ENCODE measurements at regions not wholly inside any gene's neighbourhood (a gene's known extent, or its start where the extent isn't known, plus 50 kb on each side); places are given as distances from the start of the nearest gene placed in this dataset.

GRCh38 chr7:68065581-68065980 lies 1068.9 kb downstream of the TYW1 start:
- Mint-ChIP-seq H3K9me3 (ENCODE audit: unreplicated experiment) (peaks cover 53% of the 10 kb centered on the region), H3K4me1 (ENCODE audit: unreplicated experiment) (no peaks in the 10 kb centered on the region), H3K27me3 (ENCODE audit: unreplicated experiment) (peaks cover 8% of the 10 kb centered on the region), H3K36me3 (ENCODE audit: low read depth, unreplicated experiment) (peaks cover 9% of the 10 kb centered on the region), H3K4me3 (ENCODE audit: unreplicated experiment) (no peak overlapping the region), H3K27ac (ENCODE audit: unreplicated experiment) (no peak overlapping the region)
- no peak for DNase-seq (ENCODE audit: low spot score)
- TF ChIP-seq, protein P1, sequence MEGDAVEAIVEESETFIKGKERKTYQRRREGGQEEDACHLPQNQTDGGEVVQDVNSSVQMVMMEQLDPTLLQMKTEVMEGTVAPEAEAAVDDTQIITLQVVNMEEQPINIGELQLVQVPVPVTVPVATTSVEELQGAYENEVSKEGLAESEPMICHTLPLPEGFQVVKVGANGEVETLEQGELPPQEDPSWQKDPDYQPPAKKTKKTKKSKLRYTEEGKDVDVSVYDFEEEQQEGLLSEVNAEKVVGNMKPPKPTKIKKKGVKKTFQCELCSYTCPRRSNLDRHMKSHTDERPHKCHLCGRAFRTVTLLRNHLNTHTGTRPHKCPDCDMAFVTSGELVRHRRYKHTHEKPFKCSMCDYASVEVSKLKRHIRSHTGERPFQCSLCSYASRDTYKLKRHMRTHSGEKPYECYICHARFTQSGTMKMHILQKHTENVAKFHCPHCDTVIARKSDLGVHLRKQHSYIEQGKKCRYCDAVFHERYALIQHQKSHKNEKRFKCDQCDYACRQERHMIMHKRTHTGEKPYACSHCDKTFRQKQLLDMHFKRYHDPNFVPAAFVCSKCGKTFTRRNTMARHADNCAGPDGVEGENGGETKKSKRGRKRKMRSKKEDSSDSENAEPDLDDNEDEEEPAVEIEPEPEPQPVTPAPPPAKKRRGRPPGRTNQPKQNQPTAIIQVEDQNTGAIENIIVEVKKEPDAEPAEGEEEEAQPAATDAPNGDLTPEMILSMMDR (IDR thresholded peaks at IDR 0.05; ENCODE audit: unreplicated experiment) = no peak

GRCh38 chr7:68067845-68068244 lies 1071.2 kb downstream of the TYW1 start:
- Mint-ChIP-seq H3K9me3 (ENCODE audit: unreplicated experiment) (peaks cover 43% of the 10 kb centered on the region), H3K27ac (ENCODE audit: unreplicated experiment) (no peak overlapping the region), H3K27me3 (ENCODE audit: unreplicated experiment) (peaks cover 2% of the 10 kb centered on the region), H3K36me3 (ENCODE audit: low read depth, unreplicated experiment) (peaks cover 7% of the 10 kb centered on the region), H3K4me3 (ENCODE audit: unreplicated experiment) (no peak overlapping the region), H3K4me1 (ENCODE audit: unreplicated experiment) (no peaks in the 10 kb centered on the region)
- TF ChIP-seq, protein P1 (IDR thresholded peaks at IDR 0.05; ENCODE audit: unreplicated experiment) = no peak
- no peak for DNase-seq (ENCODE audit: low spot score)

- H3K36me3 Mint-ChIP-seq (ENCODE audit: low read depth, unreplicated experiment) = peaks cover 7% of the 10 kb centered on the region
- DNase-seq (ENCODE audit: low spot score) = no peak
- no peaks in the 10 kb centered on the region for H3K4me1 Mint-ChIP-seq (ENCODE audit: unreplicated experiment)
- H3K4me3 Mint-ChIP-seq (ENCODE audit: unreplicated experiment) = no peak overlapping the region
- peaks cover 4% of the 10 kb centered on the region for H3K27me3 Mint-ChIP-seq (ENCODE audit: unreplicated experiment)
- peaks cover 37% of the 10 kb centered on the region for H3K9me3 Mint-ChIP-seq (ENCODE audit: unreplicated experiment)
- TF ChIP-seq, protein P1 (IDR thresholded peaks at IDR 0.05; ENCODE audit: unreplicated experiment) = no peak
- H3K27ac Mint-ChIP-seq (ENCODE audit: unreplicated experiment) = no peak overlapping the region
These were observed 1074.4 kb downstream of the TYW1 start for GRCh38 chr7:68070992-68071391.

DNA sequence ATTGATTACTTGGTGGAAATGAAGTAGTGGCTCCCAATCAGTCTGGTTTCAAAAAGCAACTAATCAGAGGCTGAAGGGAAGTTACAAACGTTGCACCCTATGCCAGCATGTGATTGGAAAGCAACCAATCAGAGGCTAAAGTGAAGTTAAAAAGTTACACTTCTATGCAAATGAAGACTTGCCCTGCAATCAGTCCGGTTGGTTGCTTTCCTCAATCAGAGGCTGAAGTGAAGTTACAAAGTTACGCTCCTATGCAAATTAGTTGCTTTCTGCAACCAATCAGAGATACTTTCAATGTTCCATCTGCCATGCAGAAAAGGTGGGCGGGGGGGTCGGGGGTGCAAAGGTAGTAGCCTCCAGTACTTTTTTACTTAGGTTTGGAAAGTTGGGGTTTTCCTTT lies 1077.1 kb downstream of the TYW1 start:
- Mint-ChIP-seq H3K4me3 (ENCODE audit: unreplicated experiment) (no peak overlapping the region), H3K36me3 (ENCODE audit: low read depth, unreplicated experiment) (peaks cover 5% of the 10 kb centered on the region), H3K27me3 (ENCODE audit: unreplicated experiment) (peaks cover 4% of the 10 kb centered on the region), H3K9me3 (ENCODE audit: unreplicated experiment) (peaks cover 28% of the 10 kb centered on the region), H3K27ac (ENCODE audit: unreplicated experiment) (no peak overlapping the region), H3K4me1 (ENCODE audit: unreplicated experiment) (no peaks in the 10 kb centered on the region)
- TF ChIP-seq, protein P1 (IDR thresholded peaks at IDR 0.05; ENCODE audit: unreplicated experiment) = no peak
- DNase-seq (ENCODE audit: low spot score) = no peak

DNA sequence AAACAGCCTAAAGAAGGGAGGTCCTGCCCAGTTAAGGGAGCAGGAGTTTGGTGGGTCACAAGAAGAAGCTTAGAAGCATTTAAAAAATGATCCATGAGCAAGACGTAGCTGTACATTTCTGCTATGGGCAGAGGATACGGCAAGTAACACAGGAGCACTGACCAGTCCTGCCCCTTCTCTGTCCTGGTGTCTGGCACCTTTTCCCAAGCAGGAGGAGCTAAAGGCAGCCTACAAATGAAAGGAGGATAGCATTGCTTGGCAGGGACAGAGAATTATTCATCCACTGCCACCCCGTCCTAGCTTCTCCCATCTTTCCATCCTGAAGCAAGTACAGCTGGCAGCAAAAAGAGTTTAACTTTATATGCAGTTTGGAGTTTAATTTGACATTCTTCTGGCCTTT lies 1077.6 kb downstream of the TYW1 start:
- TF ChIP-seq, protein P1 (IDR thresholded peaks at IDR 0.05; ENCODE audit: unreplicated experiment) = no peak
- peaks cover 28% of the 10 kb centered on the region for H3K9me3 Mint-ChIP-seq (ENCODE audit: unreplicated experiment)
- peaks cover 7% of the 10 kb centered on the region for H3K27me3 Mint-ChIP-seq (ENCODE audit: unreplicated experiment)
- no peak overlapping the region for H3K4me3 Mint-ChIP-seq (ENCODE audit: unreplicated experiment)
- DNase-seq (ENCODE audit: low spot score) = no peak
- no peak overlapping the region for H3K27ac Mint-ChIP-seq (ENCODE audit: unreplicated experiment)
- peaks cover 7% of the 10 kb centered on the region for H3K36me3 Mint-ChIP-seq (ENCODE audit: low read depth, unreplicated experiment)
- H3K4me1 Mint-ChIP-seq (ENCODE audit: unreplicated experiment) = no peaks in the 10 kb centered on the region
